Endodermal cell (in vitro differentiated cells): ENCODE measurements at regions not wholly inside any gene's neighbourhood (a gene's known extent, or its start where the extent isn't known, plus 50 kb on each side); places are given as distances from the start of the nearest gene placed in this dataset.

ENCODE experiments used
- DNase-seq: peaks from one replicate; pipeline ENCODE4 v3.0.0-alpha.2; 2017
- H3K27ac ChIP-seq: 2 replicates; pipeline ENCODE4 v1.5.1; 2013; ENCODE audit warnings: mild to moderate bottlenecking, low read depth, low read length, moderate library complexity
- H3K27me3 ChIP-seq: 2 replicates; pipeline ENCODE4 v1.6.1; 2013; ENCODE audit warnings: mild to moderate bottlenecking, low read length, moderate library complexity; ENCODE audit not compliant: insufficient read depth, control insufficient read depth, poor library complexity, severe bottlenecking
- H3K36me3 ChIP-seq: 2 replicates; pipeline ENCODE4 v1.7.0; 2013; ENCODE audit warnings: mild to moderate bottlenecking, low read length, moderate library complexity; ENCODE audit not compliant: control insufficient read depth, insufficient read depth
- H3K4me1 ChIP-seq: one replicate; pipeline ENCODE4 v1.7.0; 2013; ENCODE audit warnings: low read length; ENCODE audit not compliant: control insufficient read depth, insufficient read depth
- H3K4me3 ChIP-seq: 2 replicates; pipeline ENCODE4 v1.5.1; 2013; ENCODE audit warnings: mild to moderate bottlenecking, low read length, moderate library complexity
- H3K9ac ChIP-seq: 2 replicates; pipeline ENCODE4 v1.6.1; 2013; ENCODE audit warnings: mild to moderate bottlenecking, low read length, moderate library complexity; ENCODE audit not compliant: poor library complexity, severe bottlenecking; ENCODE audit errors: extremely low read depth
- H3K9me3 ChIP-seq: 2 replicates; pipeline ENCODE4 v1.6.1; 2013; ENCODE audit warnings: mild to moderate bottlenecking, low read length, moderate library complexity; ENCODE audit not compliant: control insufficient read depth
- H3K27ac Mint-ChIP-seq: 2 replicates; pipeline ENCODE4 v1.8.0; 2020; ENCODE audit warnings: mixed read lengths
- H3K27me3 Mint-ChIP-seq: 2 replicates; pipeline ENCODE4 v1.8.0; 2021; ENCODE audit warnings: mild to moderate bottlenecking, mixed read lengths; ENCODE audit not compliant: insufficient read depth
- H3K36me3 Mint-ChIP-seq: 2 replicates; pipeline ENCODE4 v1.8.0; 2020; ENCODE audit warnings: low read depth, mixed read lengths
- H3K4me1 Mint-ChIP-seq: 2 replicates; pipeline ENCODE4 v1.8.0; 2020; ENCODE audit warnings: mixed read lengths
- H3K4me3 Mint-ChIP-seq: 2 replicates; pipeline ENCODE4 v1.8.0; 2020; ENCODE audit warnings: mild to moderate bottlenecking, moderate library complexity, mixed read lengths
- H3K9me3 Mint-ChIP-seq: 2 replicates; pipeline ENCODE4 v1.8.0; 2020; ENCODE audit warnings: mild to moderate bottlenecking, mixed read lengths
- CTCF ChIP-seq: fragments of 200-600 bp; sonication (generic); conservative IDR thresholded peaks from 2 replicates; pipeline ENCODE4 v1.5.0; 2021; ENCODE audit warnings: antibody characterized with exemption, mild to moderate bottlenecking
- WGBS, 2 experiments: methylation state at CpG; one replicate each; pipeline versions ENCODE4 v1.1.5 to v1.1.7; 2013; ENCODE audit warnings: missing lambda C conversion rate in 2 of 2, mixed read lengths in 1 of 2; ENCODE audit not compliant: insufficient coverage in 1 of 2, insufficient read length in 1 of 2; 5-methylcytosine and 5-hydroxymethylcytosine counted together

- Histone ChIP-seq H3K36me3 (no peaks in the 10 kb centered on the region), H3K9me3 (no peaks in the 10 kb centered on the region), H3K4me3 (no peak overlapping the region), H3K4me1 (peaks cover 5% of the 10 kb centered on the region), H3K27me3 (no peaks in the 10 kb centered on the region), H3K9ac (no peak overlapping the region), H3K27ac (no peak overlapping the region)
- Mint-ChIP-seq H3K36me3 (no peaks in the 10 kb centered on the region), H3K9me3 (no peaks in the 10 kb centered on the region), H3K4me1 (peaks cover 16% of the 10 kb centered on the region), H3K4me3 (no peak overlapping the region), H3K27ac (no peak overlapping the region), H3K27me3 (no peaks in the 10 kb centered on the region)
- peak; percentile 94 for DNase-seq
- 68 to 74% methylated on average over 10 to 13 of the region's 13 CpGs for WGBS, 2 experiments
- no peak for TF ChIP-seq CTCF
Measured at GRCh38 chr17:37824534-37825485, 80.0 kb upstream of the HNF1B start.

- no peak for TF ChIP-seq CTCF
- H3K9me3 Mint-ChIP-seq: no peaks in the 10 kb centered on the region
Measured at GRCh38 chr17:37823996-37824395, 79.1 kb upstream of the HNF1B start.

GRCh38 chr17:37820995-37821713, 76.3 kb upstream of the HNF1B start:
- no peaks in the 10 kb centered on the region for H3K36me3 Mint-ChIP-seq
- no peak overlapping the region for H3K27ac Mint-ChIP-seq

More at GRCh38 chr17:37823996-37824395, 79.1 kb upstream of the HNF1B start:
- Histone ChIP-seq H3K27ac (no peak overlapping the region), H3K4me3 (no peak overlapping the region), H3K9ac (no peak overlapping the region), H3K9me3 (no peaks in the 10 kb centered on the region), H3K4me1 (no peaks in the 10 kb centered on the region), H3K36me3 (no peaks in the 10 kb centered on the region), H3K27me3 (no peaks in the 10 kb centered on the region)
- peaks cover 17% of the 10 kb centered on the region for H3K4me1 Mint-ChIP-seq
- H3K36me3 Mint-ChIP-seq: no peaks in the 10 kb centered on the region
- no peak overlapping the region for H3K4me3 Mint-ChIP-seq
- DNase-seq: no peak
- no peaks in the 10 kb centered on the region for H3K27me3 Mint-ChIP-seq
- H3K27ac Mint-ChIP-seq: no peak overlapping the region

More at GRCh38 chr17:37820995-37821713, 76.3 kb upstream of the HNF1B start:
- H3K27ac ChIP-seq: no peak overlapping the region
- WGBS, 2 experiments: 87 to 91% methylated on average over 4 to 5 of the region's 5 CpGs
- no peak overlapping the region for H3K9ac ChIP-seq
- peak; percentile 31 for DNase-seq
- H3K9me3 ChIP-seq: no peaks in the 10 kb centered on the region
- H3K9me3 Mint-ChIP-seq: no peaks in the 10 kb centered on the region
- no peak for TF ChIP-seq CTCF
- H3K4me3 Mint-ChIP-seq: no peak overlapping the region
- no peaks in the 10 kb centered on the region for H3K36me3 ChIP-seq
- peaks cover 4% of the 10 kb centered on the region for H3K4me1 ChIP-seq
- no peaks in the 10 kb centered on the region for H3K27me3 Mint-ChIP-seq
- H3K4me1 Mint-ChIP-seq: peaks cover 13% of the 10 kb centered on the region
- no peaks in the 10 kb centered on the region for H3K27me3 ChIP-seq
- no peak overlapping the region for H3K4me3 ChIP-seq
